Gastroesophageal sphincter (tissue), 4 donors: ENCODE measurements at regions not wholly inside any gene's neighbourhood (a gene's known extent, or its start where the extent isn't known, plus 50 kb on each side); places are given as distances from the start of the nearest gene placed in this dataset.

ENCODE experiments used
- ATAC-seq: fragments of 150-250 bp; one replicate; pipeline ENCODE4 v1.9.1; 2016; ENCODE audit warnings: mild to moderate bottlenecking, moderate library complexity
- H3K27ac ChIP-seq, 4 donors: fragments of 200-600 bp; sonication (generic) in 3 of 4; 1 replicate in 3 of 4; 2 replicates in 1 of 4; pipeline ENCODE4 v1.5.1; 2016 to 2019
- H3K27me3 ChIP-seq: fragments of 200-600 bp; sonication (generic); one replicate; pipeline ENCODE4 v1.5.1; 2019
- H3K36me3 ChIP-seq, 2 donors: fragments of 200-600 bp; sonication (generic); one replicate each; pipeline ENCODE4 v1.5.1; 2019; ENCODE audit warnings: control low read depth in 1 of 2
- H3K4me1 ChIP-seq, 3 donors: fragments of 200-600 bp; sonication (generic); 1 replicate in 2 of 3; 2 replicates in 1 of 3; pipeline ENCODE4 v1.5.1; 2016 to 2019; ENCODE audit warnings: control low read depth in 2 of 3
- H3K4me3 ChIP-seq, 2 donors: fragments of 200-600 bp; sonication (generic); one replicate each; pipeline ENCODE4 v1.5.1; 2019; ENCODE audit warnings: mild to moderate bottlenecking in 1 of 2, moderate library complexity in 1 of 2
- H3K9me3 ChIP-seq, 3 donors: fragments of 200-600 bp; sonication (generic); one replicate each; pipeline ENCODE4 v1.5.1; 2017 to 2019; ENCODE audit warnings: control low read depth in 2 of 3
- EP300 ChIP-seq: sonication (generic); formaldehyde crosslinking; IDR thresholded peaks from one replicate; pipeline ENCODE4 v1.6.1; 2017; ENCODE audit warnings: antibody characterized with exemption, mild to moderate bottlenecking
- POLR2A ChIP-seq, 2 donors: fragments of 450-650 bp; IDR thresholded peaks; one replicate each; pipeline ENCODE4 v1.6.1; 2017; ENCODE audit warnings: antibody characterized with exemption in 2 of 2, mild to moderate bottlenecking in 2 of 2, moderate library complexity in 1 of 2
- POLR2AphosphoS5 ChIP-seq: sonication (generic); formaldehyde crosslinking; IDR thresholded peaks from one replicate; pipeline ENCODE4 v1.6.1; 2017; ENCODE audit warnings: antibody characterized with exemption
- WGBS, 2 donors: methylation state at CpG; one replicate each; pipeline ENCODE4 v1.1.5; 2018; ENCODE audit warnings: low coverage in 1 of 2; 5-methylcytosine and 5-hydroxymethylcytosine counted together
- TF ChIP-seq, protein P1 (sequence below), 4 experiments: fragments of 200-600 bp in 2 of 4; fragments of 450-650 bp in 2 of 4; sonication (generic) in 1 of 4; IDR thresholded peaks; one replicate each; pipeline ENCODE4 v1.5.1; 2017 to 2019; ENCODE audit warnings: antibody characterized with exemption in 4 of 4, mild to moderate bottlenecking in 2 of 4, moderate library complexity in 2 of 4

DNA sequence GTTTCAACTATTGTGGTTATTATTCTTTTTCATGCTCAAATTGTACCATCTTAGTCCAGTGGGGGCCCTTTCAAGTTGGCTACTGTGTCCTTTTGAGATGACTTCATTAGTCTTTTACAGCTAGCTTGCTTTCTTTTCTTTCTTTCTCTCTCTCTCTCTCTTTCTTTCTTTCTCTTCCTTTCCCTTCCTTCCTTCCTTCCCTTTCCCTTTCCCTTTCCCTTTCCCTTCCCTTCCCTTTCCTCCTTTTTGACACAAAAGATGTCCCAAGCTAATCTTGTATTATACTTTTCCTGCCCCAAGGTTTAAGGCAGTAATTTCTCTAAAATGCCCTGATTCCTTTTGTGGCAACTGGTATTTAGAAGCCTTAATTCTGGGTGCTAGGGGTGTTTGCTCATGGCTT, 213.0 kb upstream of the TBC1D5 start:
- TF ChIP-seq, protein P1, sequence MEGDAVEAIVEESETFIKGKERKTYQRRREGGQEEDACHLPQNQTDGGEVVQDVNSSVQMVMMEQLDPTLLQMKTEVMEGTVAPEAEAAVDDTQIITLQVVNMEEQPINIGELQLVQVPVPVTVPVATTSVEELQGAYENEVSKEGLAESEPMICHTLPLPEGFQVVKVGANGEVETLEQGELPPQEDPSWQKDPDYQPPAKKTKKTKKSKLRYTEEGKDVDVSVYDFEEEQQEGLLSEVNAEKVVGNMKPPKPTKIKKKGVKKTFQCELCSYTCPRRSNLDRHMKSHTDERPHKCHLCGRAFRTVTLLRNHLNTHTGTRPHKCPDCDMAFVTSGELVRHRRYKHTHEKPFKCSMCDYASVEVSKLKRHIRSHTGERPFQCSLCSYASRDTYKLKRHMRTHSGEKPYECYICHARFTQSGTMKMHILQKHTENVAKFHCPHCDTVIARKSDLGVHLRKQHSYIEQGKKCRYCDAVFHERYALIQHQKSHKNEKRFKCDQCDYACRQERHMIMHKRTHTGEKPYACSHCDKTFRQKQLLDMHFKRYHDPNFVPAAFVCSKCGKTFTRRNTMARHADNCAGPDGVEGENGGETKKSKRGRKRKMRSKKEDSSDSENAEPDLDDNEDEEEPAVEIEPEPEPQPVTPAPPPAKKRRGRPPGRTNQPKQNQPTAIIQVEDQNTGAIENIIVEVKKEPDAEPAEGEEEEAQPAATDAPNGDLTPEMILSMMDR (IDR thresholded peaks at IDR 0.05): no peak
- TF ChIP-seq POLR2AphosphoS5 (no peak), EP300 (no peak), POLR2A (IDR thresholded peaks at IDR 0.05) (no peak)
- Histone ChIP-seq H3K4me3 (no peak overlapping the region), H3K27ac (no peak overlapping the region), H3K36me3 (no peaks in the 10 kb centered on the region), H3K9me3 (no peaks in the 10 kb centered on the region), H3K4me1 (no peaks in the 10 kb centered on the region), H3K27me3 (no peaks in the 10 kb centered on the region)
- no peak for ATAC-seq

- no peaks in the 10 kb centered on the region for H3K9me3 ChIP-seq
- H3K4me1 ChIP-seq: no peaks in the 10 kb centered on the region
- WGBS, 2 donors: 43 to 63% methylated on average over 1 of the region's 1 CpG
- no peaks in the 10 kb centered on the region for H3K36me3 ChIP-seq
- TF ChIP-seq, protein P1 (IDR thresholded peaks at IDR 0.05): no peak
- TF ChIP-seq POLR2A (IDR thresholded peaks at IDR 0.05) (no peak), POLR2AphosphoS5 (no peak), EP300 (no peak)
- H3K27me3 ChIP-seq: no peaks in the 10 kb centered on the region
- no peak overlapping the region for H3K4me3 ChIP-seq
- H3K27ac ChIP-seq: no peak overlapping the region
- ATAC-seq: no peak
Measured at GRCh38 chr3:17954801-17955200, 212.4 kb upstream of the TBC1D5 start.

DNA sequence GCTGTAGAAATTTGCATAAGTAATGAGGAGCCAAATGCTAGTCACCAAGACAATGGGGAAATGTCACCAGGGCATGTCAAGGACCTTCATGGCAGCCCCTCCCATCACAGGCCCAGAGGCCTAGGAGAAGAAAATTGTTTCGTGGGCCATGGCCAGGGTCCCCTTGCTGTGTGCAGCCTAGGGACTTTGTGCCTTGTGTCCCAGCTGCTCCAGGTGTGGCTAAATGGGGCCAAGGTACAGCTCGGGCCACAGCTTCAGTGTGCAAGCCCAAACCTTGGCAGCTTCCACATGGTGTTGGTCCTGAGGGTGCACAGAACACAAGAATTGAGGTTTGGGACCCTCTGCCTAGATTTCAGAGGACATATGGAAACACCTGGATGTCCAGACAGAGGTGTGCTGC, 208.8 kb upstream of the TBC1D5 start:
- Histone ChIP-seq H3K9me3 (no peaks in the 10 kb centered on the region), H3K27ac (no peak overlapping the region), H3K27me3 (no peaks in the 10 kb centered on the region), H3K36me3 (no peaks in the 10 kb centered on the region), H3K4me1 (no peaks in the 10 kb centered on the region), H3K4me3 (no peak overlapping the region)
- ATAC-seq: no peak
- no CpG with 5 or more reads among the region's 2 CpGs for WGBS, 2 donors
- no peak for TF ChIP-seq EP300
- TF ChIP-seq POLR2AphosphoS5: no peak
- TF ChIP-seq, protein P1 (IDR thresholded peaks at IDR 0.05): no peak
- TF ChIP-seq POLR2A (IDR thresholded peaks at IDR 0.05): no peak

GRCh38 chr3:17949101-17949500, 206.7 kb upstream of the TBC1D5 start:
- no peak for ATAC-seq
- 63 to 75% methylated on average over 6 of the region's 6 CpGs for WGBS, 2 donors

DNA sequence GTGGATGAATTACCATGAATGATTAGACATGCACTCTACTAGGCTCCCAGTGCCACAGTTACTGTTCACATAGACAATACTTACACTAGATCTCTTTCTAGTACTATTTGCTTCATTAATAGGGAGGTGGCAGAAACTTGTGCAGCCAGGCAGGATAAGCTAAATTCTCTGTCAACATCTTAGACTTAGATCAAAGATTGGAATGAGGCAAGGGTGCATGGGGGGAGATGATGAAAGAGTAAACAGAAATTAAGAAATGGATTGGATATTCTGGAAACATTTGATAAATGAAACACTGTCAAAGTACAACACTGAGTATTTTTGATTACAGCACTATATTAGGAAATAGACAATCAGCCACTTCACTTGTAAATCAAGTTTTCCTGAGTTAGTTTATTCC, 205.4 kb upstream of the TBC1D5 start:
- H3K4me3 ChIP-seq: no peak overlapping the region
- H3K9me3 ChIP-seq: no peaks in the 10 kb centered on the region
- no peak for ATAC-seq
- no peaks in the 10 kb centered on the region for H3K36me3 ChIP-seq
- TF ChIP-seq EP300: no peak
- no peak for TF ChIP-seq POLR2AphosphoS5
- TF ChIP-seq, protein P1 (IDR thresholded peaks at IDR 0.05): no peak
- TF ChIP-seq POLR2A (IDR thresholded peaks at IDR 0.05): no peak
- no peak overlapping the region for H3K27ac ChIP-seq
- no peaks in the 10 kb centered on the region for H3K4me1 ChIP-seq
- no peaks in the 10 kb centered on the region for H3K27me3 ChIP-seq

More at GRCh38 chr3:17949101-17949500, 206.7 kb upstream of the TBC1D5 start:
- Histone ChIP-seq H3K4me1 (no peaks in the 10 kb centered on the region), H3K9me3 (no peaks in the 10 kb centered on the region), H3K27ac (no peak overlapping the region), H3K36me3 (no peaks in the 10 kb centered on the region), H3K27me3 (no peaks in the 10 kb centered on the region), H3K4me3 (no peak overlapping the region)
- no peak for TF ChIP-seq POLR2A (IDR thresholded peaks at IDR 0.05)
- TF ChIP-seq, protein P1 (IDR thresholded peaks at IDR 0.05): no peak
- TF ChIP-seq POLR2AphosphoS5: no peak
- no peak for TF ChIP-seq EP300
